H1 (cell line): ENCODE measurements at regions not wholly inside any gene's neighbourhood (a gene's known extent, or its start where the extent isn't known, plus 50 kb on each side); places are given as distances from the start of the nearest gene placed in this dataset.
A peak's percentile ranks its signal among the peaks of the same experiment; 100 is the strongest.

ENCODE experiments used
- CTCF ChIA-PET: fragments of 300-600 bp; sonication (Branson Sonifier 250); formaldehyde crosslinking; loops from one replicate; lab custom pipeline; 2021; ENCODE audit not compliant: partially characterized antibody; lab: Charles Lee
- POLR2A ChIA-PET: fragments of 300-600 bp; sonication (Branson Sonifier 250); formaldehyde crosslinking; loops from one replicate; lab custom pipeline; 2021; ENCODE audit warnings: inconsistent platforms; ENCODE audit not compliant: partially characterized antibody; lab: Charles Lee
- DNase-seq, 2 experiments: peaks; one replicate each; pipeline versions ENCODE4 v3.0.0 to v3.0.0-alpha.2; 2010 to 2022; ENCODE audit warnings: low spot score in 2 of 2, low read depth in 1 of 2, mixed read lengths in 1 of 2
- FAIRE-seq: peaks from 2 replicates; lab custom pipeline; 2011; peaks lifted over from hg19 to GRCh38; lab: Jason Lieb, UNC
- H2AFZ ChIP-seq: 2 replicates; pipeline ENCODE4 v1.8.1; 2012; ENCODE audit warnings: low read length, inconsistent platforms
- H2AK5ac ChIP-seq: 2 replicates; pipeline ENCODE4 v1.6.1; 2013; ENCODE audit warnings: low read depth, low read length
- H2BK120ac ChIP-seq: replicated peaks from 2 replicates; pipeline ENCODE3; 2013; ENCODE audit warnings: low read depth, low read length, inconsistent platforms
- H2BK12ac ChIP-seq: 2 replicates; pipeline ENCODE4 v1.6.1; 2013; ENCODE audit warnings: low read depth, low read length
- H2BK15ac ChIP-seq: 2 replicates; pipeline ENCODE4 v1.6.1; 2013; ENCODE audit warnings: low read length
- H2BK20ac ChIP-seq: 2 replicates; pipeline ENCODE4 v1.6.1; 2013; ENCODE audit warnings: low read length
- H2BK5ac ChIP-seq: 2 replicates; pipeline ENCODE4 v1.6.1; 2013; ENCODE audit warnings: low read depth, low read length
- H3K14ac ChIP-seq: 2 replicates; pipeline ENCODE4 v1.6.1; 2013; ENCODE audit warnings: inconsistent platforms; ENCODE audit not compliant: insufficient read length
- H3K18ac ChIP-seq: 2 replicates; pipeline ENCODE4 v1.6.1; 2013; ENCODE audit warnings: low read length; ENCODE audit errors: extremely low read depth
- H3K23ac ChIP-seq: 2 replicates; pipeline ENCODE4 v1.6.1; 2013; ENCODE audit warnings: inconsistent platforms; ENCODE audit not compliant: insufficient read length
- H3K23me2 ChIP-seq: 2 replicates; pipeline ENCODE4 v1.6.1; 2013; ENCODE audit warnings: low read depth, low read length
- H3K27ac ChIP-seq: 2 replicates; pipeline ENCODE4 v1.6.1; 2011; ENCODE audit warnings: low read depth, low read length, inconsistent platforms
- H3K27me3 ChIP-seq, 4 experiments: replicated peaks in 1 of 4; 1 replicate in 1 of 4; 2 replicates in 3 of 4; pipeline versions ENCODE4 v1.6.1 to v1.8.1; 2011 to 2013; ENCODE audit warnings: low read length in 3 of 4, mild to moderate bottlenecking in 3 of 4, inconsistent platforms in 2 of 4, mixed read lengths in 2 of 4, moderate library complexity in 1 of 4; ENCODE audit not compliant: control insufficient read depth in 3 of 4, insufficient read depth in 3 of 4; ENCODE audit errors: extremely low read depth in 1 of 4
- H3K36me3 ChIP-seq, 4 experiments: 2 replicates each; pipeline versions ENCODE4 v1.6.1 to v1.8.1; 2011 to 2013; ENCODE audit warnings: mild to moderate bottlenecking in 4 of 4, low read length in 3 of 4, moderate library complexity in 2 of 4, control low read depth in 1 of 4, inconsistent platforms in 1 of 4; ENCODE audit not compliant: insufficient read depth in 4 of 4, control insufficient read depth in 2 of 4
- H3K4ac ChIP-seq: replicated peaks from 2 replicates; pipeline ENCODE3; 2013; ENCODE audit warnings: low read length, low read depth, mixed read lengths, inconsistent platforms; ENCODE audit not compliant: insufficient read length
- H3K4me1 ChIP-seq, 4 experiments: replicated peaks in 1 of 4; 1 replicate in 1 of 4; 2 replicates in 3 of 4; pipeline versions ENCODE4 v1.6.1 to v1.8.1; 2011 to 2013; ENCODE audit warnings: low read length in 3 of 4, inconsistent platforms in 2 of 4, mixed read lengths in 1 of 4; ENCODE audit not compliant: insufficient read depth in 4 of 4, control insufficient read depth in 3 of 4
- H3K4me2 ChIP-seq, 2 experiments: 2 replicates each; pipeline versions ENCODE4 v1.6.1 to v1.8.1; 2011 to 2013; ENCODE audit warnings: low read depth in 2 of 2, low read length in 2 of 2, control low read depth in 1 of 2, inconsistent platforms in 1 of 2, mild to moderate bottlenecking in 1 of 2; ENCODE audit not compliant: insufficient read depth in 1 of 2
- H3K4me3 ChIP-seq, 4 experiments: fragments of 200-600, 300-600 bp in 1 of 4; sonication (generic), shearing (Covaris generic), sonication (Bioruptor Twin) in 1 of 4; 2 replicates each; pipeline versions ENCODE4 v1.5.1 to v1.8.1; 2011 to 2016; ENCODE audit warnings: low read length in 4 of 4, low read depth in 3 of 4, control low read depth in 2 of 4, inconsistent platforms in 2 of 4, mild to moderate bottlenecking in 2 of 4, mixed read lengths in 1 of 4, moderate library complexity in 1 of 4; ENCODE audit not compliant: insufficient read depth in 2 of 4; ENCODE audit errors: extremely low read depth in 1 of 4
- H3K56ac ChIP-seq: replicated peaks from 2 replicates; pipeline ENCODE3; 2013; ENCODE audit warnings: low read depth, mild to moderate bottlenecking, mixed read lengths, low read length, inconsistent platforms; ENCODE audit not compliant: insufficient read length
- H3K79me1 ChIP-seq: 2 replicates; pipeline ENCODE4 v1.6.1; 2013; ENCODE audit warnings: low read depth, low read length, control low read depth
- H3K79me2 ChIP-seq, 2 experiments: 2 replicates each; pipeline versions ENCODE4 v1.6.1 to v1.8.1; 2012 to 2013; ENCODE audit warnings: low read length in 2 of 2, mild to moderate bottlenecking in 2 of 2, inconsistent platforms in 1 of 2; ENCODE audit not compliant: insufficient read depth in 2 of 2, control insufficient read depth in 1 of 2
- H3K9ac ChIP-seq, 4 experiments: replicated peaks in 1 of 4; 1 replicate in 1 of 4; 2 replicates in 3 of 4; pipeline versions ENCODE4 v1.6.1 to v1.8.1; 2011 to 2013; ENCODE audit warnings: low read depth in 3 of 4, low read length in 3 of 4, control low read depth in 2 of 4, mild to moderate bottlenecking in 2 of 4, moderate library complexity in 2 of 4, inconsistent platforms in 1 of 4; ENCODE audit errors: extremely low read depth in 1 of 4
- H3K9me3 ChIP-seq, 2 experiments: 2 replicates each; pipeline versions ENCODE4 v1.6.1 to v1.8.1; 2012 to 2013; ENCODE audit warnings: mild to moderate bottlenecking in 2 of 2, moderate library complexity in 2 of 2, control low read depth in 1 of 2, inconsistent platforms in 1 of 2, low read depth in 1 of 2, low read length in 1 of 2, mixed read lengths in 1 of 2; ENCODE audit not compliant: insufficient read depth in 2 of 2
- H4K20me1 ChIP-seq, 2 experiments: replicated peaks in 1 of 2; 2 replicates each; pipeline versions ENCODE3 to v1.8.1; 2011 to 2013; ENCODE audit warnings: inconsistent platforms in 2 of 2, low read length in 2 of 2, mild to moderate bottlenecking in 1 of 2; ENCODE audit not compliant: insufficient read depth in 2 of 2, control insufficient read depth in 1 of 2
- H4K5ac ChIP-seq: 2 replicates; pipeline ENCODE4 v1.6.1; 2013; ENCODE audit warnings: low read length, low read depth, mixed read lengths, inconsistent platforms; ENCODE audit not compliant: insufficient read length
- H4K8ac ChIP-seq: 2 replicates; pipeline ENCODE4 v1.8.0; 2013; ENCODE audit warnings: mild to moderate bottlenecking, moderate library complexity, low read length, inconsistent platforms; ENCODE audit not compliant: insufficient read depth; ENCODE audit errors: extremely low read depth
- H4K91ac ChIP-seq: replicated peaks from 2 replicates; pipeline ENCODE3; 2013; ENCODE audit warnings: low read length, mixed read lengths, inconsistent platforms; ENCODE audit not compliant: insufficient read length
- JUND ChIP-seq: IDR thresholded peaks from 2 replicates; pipeline ENCODE4 v1.6.1; 2011; ENCODE audit warnings: mild to moderate bottlenecking, improper control_type of control experiment, low read length
- RAD21 ChIP-seq, 2 experiments: IDR thresholded peaks in 1 of 2; conservative IDR thresholded peaks in 1 of 2; 2 replicates each; pipeline ENCODE4 v1.6.1; 2011; ENCODE audit warnings: low read depth in 2 of 2, low read length in 2 of 2, improper control_type of control experiment in 1 of 2, inconsistent platforms in 1 of 2, mild to moderate bottlenecking in 1 of 2, moderate library complexity in 1 of 2
- WGBS, 2 experiments: shearing (Covaris generic) in 1 of 2; methylation state at CpG; one replicate each; pipeline versions ENCODE4 v1.1.6 to v1.1.7; 2013 to 2015; ENCODE audit warnings: low lambda C conversion rate in 2 of 2, mixed read lengths in 2 of 2, inconsistent platforms in 1 of 2, low coverage in 1 of 2, missing lambda C conversion rate in 1 of 2; ENCODE audit not compliant: insufficient replicate concordance in 2 of 2, insufficient coverage in 1 of 2, insufficient read length in 1 of 2; ENCODE audit errors: extremely low coverage in 1 of 2, missing lambda C conversion rate in 1 of 2; 5-methylcytosine and 5-hydroxymethylcytosine counted together
- TF ChIP-seq, protein P1 (sequence below), 3 experiments: IDR thresholded peaks; 1 replicate in 2 of 3; 2 replicates in 1 of 3; pipeline versions ENCODE4 v1.5.1 to v1.6.1; 2011; ENCODE audit warnings: low read length in 3 of 3, mild to moderate bottlenecking in 3 of 3, inconsistent platforms in 2 of 3, low read depth in 1 of 3, moderate library complexity in 1 of 3; ENCODE audit not compliant: insufficient read depth in 1 of 3; ENCODE audit errors: control extremely low read depth in 1 of 3

DNA sequence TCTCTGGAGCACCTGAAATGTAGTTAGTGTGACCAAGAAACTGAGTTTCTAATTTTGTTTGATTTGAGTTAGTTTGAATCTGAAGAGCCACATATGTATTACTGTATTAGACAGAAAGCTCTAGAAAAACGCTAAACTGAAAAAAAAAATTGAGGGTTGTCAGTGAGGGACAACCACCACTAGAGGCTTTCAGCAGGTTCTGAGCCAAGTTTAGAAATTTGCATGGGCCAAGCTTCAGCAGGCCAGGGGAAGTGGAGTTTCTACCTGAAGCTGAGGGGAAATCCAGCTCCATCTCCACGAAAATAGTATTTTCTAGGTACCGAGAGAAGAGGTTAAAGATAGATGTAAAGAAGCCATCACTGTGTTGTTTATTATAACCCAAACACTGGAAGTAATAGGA lies 77.9 kb upstream of the PLXNA4 start:
- FAIRE-seq, result peak; percentile 72
- CTCF ChIA-PET, result interaction anchor here (0.6 to 4.2 kb wide), 25 partner anchors 9 to 780 kb away, joined by 3 to 23 read pairs (median 4); no protein-coding TSS in a partner anchor

More for the DNA sequence above, 77.9 kb upstream of the PLXNA4 start:
- Histone ChIP-seq H3K27me3 (no peaks in the 10 kb centered on the region), H2AFZ (no peak overlapping the region), H2AK5ac (no peak overlapping the region), H3K4ac (no peak overlapping the region), H3K27ac (no peak overlapping the region), H3K56ac (no peak overlapping the region), H3K79me2 (no peaks in the 10 kb centered on the region), H4K20me1 (no peaks in the 10 kb centered on the region), H3K23me2 (0 out of 2 replicates have a peak, but pooled peaks cover 3% of the 10 kb centered on the region), H4K8ac (no peak overlapping the region), H4K5ac (no peak overlapping the region), H2BK15ac (no peak overlapping the region), H3K4me3 (no peak overlapping the region), H4K91ac (no peak overlapping the region), H3K4me2 (no peak overlapping the region; a peak in 1 of 4 replicates), H3K9me3 (no peaks in the 10 kb centered on the region), H2BK5ac (no peak overlapping the region), H2BK120ac (no peak overlapping the region), H3K18ac (no peak overlapping the region), H3K79me1 (no peaks in the 10 kb centered on the region), H3K14ac (no peak overlapping the region), H3K4me1 (peaks cover 3 to 10% (median 4%) of the 10 kb centered on the region in 4 experiments; a peak in 6 of 7 replicates), H3K23ac (no peak overlapping the region), H3K9ac (no peak overlapping the region), H2BK20ac (no peak overlapping the region), H3K36me3 (no peaks in the 10 kb centered on the region), H2BK12ac (no peak overlapping the region)
- TF ChIP-seq, protein P1, sequence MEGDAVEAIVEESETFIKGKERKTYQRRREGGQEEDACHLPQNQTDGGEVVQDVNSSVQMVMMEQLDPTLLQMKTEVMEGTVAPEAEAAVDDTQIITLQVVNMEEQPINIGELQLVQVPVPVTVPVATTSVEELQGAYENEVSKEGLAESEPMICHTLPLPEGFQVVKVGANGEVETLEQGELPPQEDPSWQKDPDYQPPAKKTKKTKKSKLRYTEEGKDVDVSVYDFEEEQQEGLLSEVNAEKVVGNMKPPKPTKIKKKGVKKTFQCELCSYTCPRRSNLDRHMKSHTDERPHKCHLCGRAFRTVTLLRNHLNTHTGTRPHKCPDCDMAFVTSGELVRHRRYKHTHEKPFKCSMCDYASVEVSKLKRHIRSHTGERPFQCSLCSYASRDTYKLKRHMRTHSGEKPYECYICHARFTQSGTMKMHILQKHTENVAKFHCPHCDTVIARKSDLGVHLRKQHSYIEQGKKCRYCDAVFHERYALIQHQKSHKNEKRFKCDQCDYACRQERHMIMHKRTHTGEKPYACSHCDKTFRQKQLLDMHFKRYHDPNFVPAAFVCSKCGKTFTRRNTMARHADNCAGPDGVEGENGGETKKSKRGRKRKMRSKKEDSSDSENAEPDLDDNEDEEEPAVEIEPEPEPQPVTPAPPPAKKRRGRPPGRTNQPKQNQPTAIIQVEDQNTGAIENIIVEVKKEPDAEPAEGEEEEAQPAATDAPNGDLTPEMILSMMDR (IDR thresholded peaks at IDR 0.05; ENCODE audit: control extremely low read depth in 1 of 3, insufficient read depth in 1 of 3, low read depth in 1 of 3, low read length in 3 of 3), result peak in 2 of 3 experiments; percentile 51 to 65; a peak in 3 of 4 replicates
- peak; percentile 41 to 59 for TF ChIP-seq RAD21 (IDR thresholded peaks at IDR 0.05 in 1 of 2, conservative IDR thresholded peaks at IDR 0.05 in 1 of 2; ENCODE audit: low read depth in 2 of 2, low read length in 2 of 2)
- no peak for TF ChIP-seq JUND
- peak in 1 of 2 experiments; percentile 40 for DNase-seq
- POLR2A ChIA-PET, result no interaction called here
- 50% methylated on average over 3 of the region's 3 CpGs; no CpG with 5 or more reads in 1 of the 2 experiments for whole genome bisulfite sequencing, 2 experiments
